WTC11 (cell line): ENCODE measurements at regions not wholly inside any gene's neighbourhood (a gene's known extent, or its start where the extent isn't known, plus 50 kb on each side); places are given as distances from the start of the nearest gene placed in this dataset.

ENCODE experiments used
- ATAC-seq: fragments of 200-7000 bp; cut with Tn5 transposase; 2 replicates; pipeline ENCODE4 v1.10.0; 2021; ENCODE audit warnings: mild to moderate bottlenecking, moderate library complexity
- CTCF ChIA-PET: fragments of 300-600 bp; sonication (Branson Sonifier 250); formaldehyde crosslinking; loops from one replicate; lab custom pipeline; 2021; ENCODE audit warnings: antibody characterized with exemption; lab: Charles Lee
- POLR2A ChIA-PET: fragments of 350-600 bp; sonication (Branson Sonifier 250); formaldehyde crosslinking; loops from one replicate; lab custom pipeline; 2021; ENCODE audit warnings: antibody characterized with exemption; lab: Charles Lee
- DNase-seq: peaks from one replicate; pipeline ENCODE4 v3.0.0; 2021; ENCODE audit warnings: low spot score
- H3K27ac Mint-ChIP-seq: 2 replicates; pipeline ENCODE4 v1.8.0; 2021; ENCODE audit warnings: mixed read lengths
- H3K27me3 Mint-ChIP-seq: 2 replicates; pipeline ENCODE4 v1.8.0; 2021; ENCODE audit warnings: low read depth, mild to moderate bottlenecking, moderate library complexity, mixed read lengths
- H3K36me3 Mint-ChIP-seq: 2 replicates; pipeline ENCODE4 v1.8.0; 2021; ENCODE audit warnings: mixed read lengths
- H3K4me1 Mint-ChIP-seq: 2 replicates; pipeline ENCODE4 v1.8.0; 2022; ENCODE audit warnings: mixed read lengths
- H3K4me3 Mint-ChIP-seq: 2 replicates; pipeline ENCODE4 v1.8.0; 2021; ENCODE audit warnings: mild to moderate bottlenecking, moderate library complexity, mixed read lengths
- H3K9me3 Mint-ChIP-seq: 2 replicates; pipeline ENCODE4 v1.8.0; 2021; ENCODE audit warnings: mixed read lengths
- CREB1 ChIP-seq: sonication (generic); formaldehyde crosslinking; IDR thresholded peaks from 2 replicates; pipeline ENCODE4 v1.8.0; 2023; ENCODE audit warnings: mild to moderate bottlenecking, missing genetic modification reagents
- CREM ChIP-seq: sonication (generic); formaldehyde crosslinking; IDR thresholded peaks from 2 replicates; pipeline ENCODE4 v1.8.1; 2022; ENCODE audit warnings: mild to moderate bottlenecking, missing genetic modification reagents, moderate library complexity
- ESRRA ChIP-seq: sonication (generic); formaldehyde crosslinking; IDR thresholded peaks from 2 replicates; pipeline ENCODE4 v1.8.1; 2022; ENCODE audit warnings: mild to moderate bottlenecking, missing genetic modification reagents, borderline replicate concordance
- ETV6 ChIP-seq: sonication (generic); formaldehyde crosslinking; IDR thresholded peaks from 2 replicates; pipeline ENCODE4 v1.8.1; 2022; ENCODE audit warnings: mild to moderate bottlenecking, missing genetic modification reagents
- FOXK1 ChIP-seq: sonication (generic); formaldehyde crosslinking; IDR thresholded peaks from 2 replicates; pipeline ENCODE4 v1.8.0; 2022; ENCODE audit warnings: mild to moderate bottlenecking, moderate library complexity, missing genetic modification reagents
- GABPB1 ChIP-seq: sonication (generic); formaldehyde crosslinking; IDR thresholded peaks from 2 replicates; pipeline ENCODE4 v1.8.1; 2023; ENCODE audit warnings: mild to moderate bottlenecking, missing genetic modification reagents
- GRHL2 ChIP-seq: fragments of 250-450 bp; sonication (Bioruptor Pico); IDR thresholded peaks from 2 replicates; pipeline ENCODE4 v1.8.0; 2022; ENCODE audit warnings: mild to moderate bottlenecking, moderate library complexity; ENCODE audit not compliant: insufficient replicate concordance, severe bottlenecking
- HMGA2 ChIP-seq: fragments of 250-450 bp; sonication (Bioruptor Pico); IDR thresholded peaks from 2 replicates; pipeline ENCODE4 v1.4.0; 2021; ENCODE audit warnings: mild to moderate bottlenecking, moderate library complexity
- MXD4 ChIP-seq: fragments of 250-450 bp; sonication (Bioruptor Pico); IDR thresholded peaks from 2 replicates; pipeline ENCODE4 v1.8.0; 2021; ENCODE audit warnings: mild to moderate bottlenecking, moderate library complexity, borderline replicate concordance
- NFYB ChIP-seq: sonication (generic); formaldehyde crosslinking; conservative IDR thresholded peaks from 2 replicates; pipeline ENCODE4 v1.8.0; 2022; ENCODE audit warnings: low read depth, missing genetic modification reagents
- SMAD3 ChIP-seq: sonication (generic); formaldehyde crosslinking; IDR thresholded peaks from 2 replicates; pipeline ENCODE4 v1.8.0; 2022; ENCODE audit warnings: missing genetic modification reagents, mild to moderate bottlenecking, borderline replicate concordance
- TEAD1 ChIP-seq: sonication (generic); formaldehyde crosslinking; IDR thresholded peaks from 2 replicates; pipeline ENCODE4 v1.8.0; 2022; ENCODE audit warnings: mild to moderate bottlenecking, missing genetic modification reagents
- ZBTB21 ChIP-seq: sonication (generic); formaldehyde crosslinking; IDR thresholded peaks from 2 replicates; pipeline ENCODE4 v1.8.1; 2023; ENCODE audit warnings: mild to moderate bottlenecking, missing genetic modification reagents, borderline replicate concordance
- ZNF263 ChIP-seq: sonication (generic); formaldehyde crosslinking; IDR thresholded peaks from 2 replicates; pipeline ENCODE4 v1.8.1; 2022; ENCODE audit warnings: low read depth, mild to moderate bottlenecking, moderate library complexity, missing genetic modification reagents
- ZNF396 ChIP-seq: fragments of 250-450 bp; sonication (Bioruptor Pico); IDR thresholded peaks from 2 replicates; pipeline ENCODE4 v1.8.0; 2021; ENCODE audit warnings: mild to moderate bottlenecking, moderate library complexity, borderline replicate concordance
- TF ChIP-seq, protein P1 (sequence below): sonication (generic); formaldehyde crosslinking; IDR thresholded peaks from 2 replicates; pipeline ENCODE4 v1.8.0; 2022; ENCODE audit warnings: mild to moderate bottlenecking, missing genetic modification reagents
- TF ChIP-seq, protein P2 (sequence below): sonication (generic); formaldehyde crosslinking; IDR thresholded peaks from 2 replicates; pipeline ENCODE4 v1.8.1; 2022; ENCODE audit warnings: missing genetic modification reagents, borderline replicate concordance
- TF ChIP-seq, protein P3 (sequence below): sonication (generic); formaldehyde crosslinking; IDR thresholded peaks from 2 replicates; pipeline ENCODE4 v1.8.1; 2023; ENCODE audit warnings: mild to moderate bottlenecking, missing genetic modification reagents
- TF ChIP-seq, protein P4 (sequence below): fragments of 250-450 bp; sonication (Bioruptor Pico); IDR thresholded peaks from 2 replicates; pipeline ENCODE4 v2.1.2; 2022; ENCODE audit warnings: mild to moderate bottlenecking, moderate library complexity

DNA sequence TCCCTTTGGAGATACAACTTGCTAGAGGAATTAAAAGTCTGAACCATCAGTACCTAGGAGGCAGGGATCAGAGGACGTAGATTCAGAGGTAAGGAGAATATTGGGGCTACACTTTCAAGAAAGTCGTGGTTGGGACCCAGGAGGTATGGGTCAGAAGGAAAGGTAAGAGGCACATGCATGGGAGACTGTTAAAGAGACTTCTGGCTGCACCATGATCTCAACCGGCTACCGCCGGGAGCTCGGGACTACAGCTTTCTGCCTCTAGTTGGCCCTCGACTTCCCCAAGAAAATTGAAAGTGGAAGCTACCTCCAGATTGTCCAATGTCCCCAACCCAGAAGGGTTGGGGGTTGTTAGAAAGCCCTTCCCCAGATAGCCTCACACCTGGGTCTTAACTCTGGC lies 355.7 kb upstream of the TMPRSS15 start:
- no peak overlapping the region for H3K27ac Mint-ChIP-seq
- H3K4me3 Mint-ChIP-seq = no peak overlapping the region
- H3K36me3 Mint-ChIP-seq = no peaks in the 10 kb centered on the region
- POLR2A ChIA-PET = no interaction called here
- 0 out of 2 replicates have a peak, but pooled peaks cover 2% of the 10 kb centered on the region for H3K4me1 Mint-ChIP-seq
- peaks cover 3% of the 10 kb centered on the region; the same call in 1 of the 2 replicates for H3K9me3 Mint-ChIP-seq
- no peak for ATAC-seq
- TF ChIP-seq FOXK1 (CRISPR knock-in tag) (no peak), ESRRA (CRISPR knock-in tag) (no peak), GABPB1 (CRISPR knock-in tag) (no peak), HMGA2 (CRISPR knock-in tag) (no peak), ZNF263 (CRISPR knock-in tag) (no peak), ETV6 (CRISPR knock-in tag) (no peak), ZNF396 (CRISPR knock-in tag) (no peak), CREB1 (CRISPR knock-in tag) (no peak)
- TF ChIP-seq, protein P1, sequence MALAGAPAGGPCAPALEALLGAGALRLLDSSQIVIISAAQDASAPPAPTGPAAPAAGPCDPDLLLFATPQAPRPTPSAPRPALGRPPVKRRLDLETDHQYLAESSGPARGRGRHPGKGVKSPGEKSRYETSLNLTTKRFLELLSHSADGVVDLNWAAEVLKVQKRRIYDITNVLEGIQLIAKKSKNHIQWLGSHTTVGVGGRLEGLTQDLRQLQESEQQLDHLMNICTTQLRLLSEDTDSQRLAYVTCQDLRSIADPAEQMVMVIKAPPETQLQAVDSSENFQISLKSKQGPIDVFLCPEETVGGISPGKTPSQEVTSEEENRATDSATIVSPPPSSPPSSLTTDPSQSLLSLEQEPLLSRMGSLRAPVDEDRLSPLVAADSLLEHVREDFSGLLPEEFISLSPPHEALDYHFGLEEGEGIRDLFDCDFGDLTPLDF = no peak
- TF ChIP-seq, protein P2, sequence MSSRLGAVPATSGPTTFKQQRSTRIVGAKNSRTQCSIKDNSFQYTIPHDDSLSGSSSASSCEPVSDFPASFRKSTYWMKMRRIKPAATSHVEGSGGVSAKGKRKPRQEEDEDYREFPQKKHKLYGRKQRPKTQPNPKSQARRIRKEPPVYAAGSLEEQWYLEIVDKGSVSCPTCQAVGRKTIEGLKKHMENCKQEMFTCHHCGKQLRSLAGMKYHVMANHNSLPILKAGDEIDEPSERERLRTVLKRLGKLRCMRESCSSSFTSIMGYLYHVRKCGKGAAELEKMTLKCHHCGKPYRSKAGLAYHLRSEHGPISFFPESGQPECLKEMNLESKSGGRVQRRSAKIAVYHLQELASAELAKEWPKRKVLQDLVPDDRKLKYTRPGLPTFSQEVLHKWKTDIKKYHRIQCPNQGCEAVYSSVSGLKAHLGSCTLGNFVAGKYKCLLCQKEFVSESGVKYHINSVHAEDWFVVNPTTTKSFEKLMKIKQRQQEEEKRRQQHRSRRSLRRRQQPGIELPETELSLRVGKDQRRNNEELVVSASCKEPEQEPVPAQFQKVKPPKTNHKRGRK (CRISPR knock-in tag) = no peak
- H3K27me3 Mint-ChIP-seq = no peaks in the 10 kb centered on the region
- CTCF ChIA-PET = no interaction called here
- no peak for DNase-seq

DNA sequence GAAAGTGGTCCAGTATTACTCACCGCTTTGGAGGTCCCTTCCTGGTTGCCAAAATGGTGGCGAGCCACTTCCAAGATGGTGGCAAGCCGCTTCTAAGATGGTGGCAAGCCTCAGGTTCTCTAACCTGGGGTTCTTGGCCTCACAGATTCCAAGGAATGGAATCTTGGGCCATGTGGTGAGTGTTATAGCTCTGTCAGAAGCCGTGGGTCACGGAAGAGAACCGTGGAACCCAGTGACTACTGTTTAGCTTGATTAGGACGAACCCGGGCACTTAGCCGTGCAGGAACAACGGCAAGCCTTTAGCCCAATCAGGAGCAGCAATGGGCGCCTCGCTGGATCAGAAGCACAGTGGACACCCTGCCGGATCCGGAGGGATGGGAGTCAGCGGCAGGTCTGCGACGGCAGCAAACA lies 356.2 kb upstream of the TMPRSS15 start:
- Mint-ChIP-seq H3K27me3 (no peaks in the 10 kb centered on the region), H3K27ac (no peak overlapping the region), H3K36me3 (no peaks in the 10 kb centered on the region), H3K4me1 (0 out of 2 replicates have a peak, but pooled peaks cover 2% of the 10 kb centered on the region), H3K9me3 (peaks cover 3% of the 10 kb centered on the region; the same call in 1 of the 2 replicates), H3K4me3 (no peak overlapping the region)
- TF ChIP-seq, protein P3, sequence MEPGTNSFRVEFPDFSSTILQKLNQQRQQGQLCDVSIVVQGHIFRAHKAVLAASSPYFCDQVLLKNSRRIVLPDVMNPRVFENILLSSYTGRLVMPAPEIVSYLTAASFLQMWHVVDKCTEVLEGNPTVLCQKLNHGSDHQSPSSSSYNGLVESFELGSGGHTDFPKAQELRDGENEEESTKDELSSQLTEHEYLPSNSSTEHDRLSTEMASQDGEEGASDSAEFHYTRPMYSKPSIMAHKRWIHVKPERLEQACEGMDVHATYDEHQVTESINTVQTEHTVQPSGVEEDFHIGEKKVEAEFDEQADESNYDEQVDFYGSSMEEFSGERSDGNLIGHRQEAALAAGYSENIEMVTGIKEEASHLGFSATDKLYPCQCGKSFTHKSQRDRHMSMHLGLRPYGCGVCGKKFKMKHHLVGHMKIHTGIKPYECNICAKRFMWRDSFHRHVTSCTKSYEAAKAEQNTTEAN (CRISPR knock-in tag) = no peak
- no peak for TF ChIP-seq GRHL2 (CRISPR knock-in tag)
- TF ChIP-seq, protein P4, sequence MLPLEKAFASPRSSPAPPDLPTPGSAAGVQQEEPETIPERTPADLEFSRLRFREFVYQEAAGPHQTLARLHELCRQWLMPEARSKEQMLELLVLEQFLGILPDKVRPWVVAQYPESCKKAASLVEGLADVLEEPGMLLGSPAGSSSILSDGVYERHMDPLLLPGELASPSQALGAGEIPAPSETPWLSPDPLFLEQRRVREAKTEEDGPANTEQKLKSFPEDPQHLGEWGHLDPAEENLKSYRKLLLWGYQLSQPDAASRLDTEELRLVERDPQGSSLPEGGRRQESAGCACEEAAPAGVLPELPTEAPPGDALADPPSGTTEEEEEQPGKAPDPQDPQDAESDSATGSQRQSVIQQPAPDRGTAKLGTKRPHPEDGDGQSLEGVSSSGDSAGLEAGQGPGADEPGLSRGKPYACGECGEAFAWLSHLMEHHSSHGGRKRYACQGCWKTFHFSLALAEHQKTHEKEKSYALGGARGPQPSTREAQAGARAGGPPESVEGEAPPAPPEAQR (CRISPR knock-in tag) = no peak
- TF ChIP-seq CREM = no peak
- TF ChIP-seq ESRRA (CRISPR knock-in tag) = no peak
- no peak for TF ChIP-seq MXD4 (CRISPR knock-in tag)
- TF ChIP-seq TEAD1 (CRISPR knock-in tag) = no peak
- TF ChIP-seq SMAD3 (CRISPR knock-in tag) = no peak
- TF ChIP-seq NFYB (CRISPR knock-in tag) = no peak
- no peak for TF ChIP-seq ZBTB21 (CRISPR knock-in tag)
- POLR2A ChIA-PET = no interaction called here
- ATAC-seq (no peak), DNase-seq (no peak)
- CTCF ChIA-PET = no interaction called here
